ENCODE measurements at regions not wholly inside any gene's neighbourhood (a gene's known extent, or its start where the extent isn't known, plus 50 kb on each side); places are given as distances from the start of the nearest gene placed in this dataset.

- FAIRE-seq (no peak), DNase-seq (ENCODE audit: low read depth, low spot score) (no peak)
- Histone ChIP-seq H3K4me3 (replicated peaks in 1 of 3; ENCODE audit: insufficient read depth in 1 of 3, low read depth in 1 of 3, low read length in 3 of 3) (no peak overlapping the region), H3K9me1 (replicated peaks; ENCODE audit: control insufficient read depth, extremely low read depth, insufficient read depth, low read length) (no peaks in the 10 kb centered on the region), H3K4me2 (ENCODE audit: insufficient read depth, low read length) (no peak overlapping the region), H3K9me3 (replicated peaks; ENCODE audit: control insufficient read depth, insufficient read depth, low read length) (no peaks in the 10 kb centered on the region), H3K4me1 (ENCODE audit: control insufficient read depth, extremely low read depth, insufficient read depth, low read length) (no peaks in the 10 kb centered on the region), H3K27me3 (ENCODE audit: control insufficient read depth in 2 of 2, insufficient read depth in 2 of 2, low read length in 2 of 2) (no peaks in the 10 kb centered on the region), H3K9ac (replicated peaks; ENCODE audit: extremely low read depth, insufficient read depth, low read length) (no peak overlapping the region), H3K36me3 (ENCODE audit: control insufficient read depth in 2 of 2, extremely low read depth in 1 of 2, insufficient read depth in 2 of 2, low read length in 2 of 2) (no peaks in the 10 kb centered on the region), H3K27ac (ENCODE audit: insufficient read depth, low read depth, low read length) (no peak overlapping the region), H4K20me1 (replicated peaks; ENCODE audit: control insufficient read depth, extremely low read depth, insufficient read depth, low read length) (no peaks in the 10 kb centered on the region), H2AFZ (ENCODE audit: low read depth, low read length) (no peak overlapping the region), H3K79me2 (ENCODE audit: control insufficient read depth, insufficient read depth, low read length) (no peaks in the 10 kb centered on the region)
- ChIA-PET CTCF (interaction anchor here (4.2 to 5.7 kb wide), 2 partner anchors 355 to 781 kb away, joined by 31 to 139 read pairs; no protein-coding TSS in a partner anchor), POLR2A (no interaction called here)
- BruUV-seq (replicated peaks) = no TSS peak
- TF ChIP-seq MYC (IDR thresholded peaks at IDR 0.05; ENCODE audit: low read depth, low read length) (no peak), POLR2AphosphoS5 (IDR thresholded peaks at IDR 0.05; ENCODE audit: insufficient read depth, low read depth, low read length) (no peak), POLR2A (IDR thresholded peaks at IDR 0.05; ENCODE audit: low read depth, low read length) (no peak), FOS (IDR thresholded peaks at IDR 0.05; ENCODE audit: borderline replicate concordance, insufficient read depth, low read length) (no peak), EZH2 (IDR thresholded peaks at IDR 0.05; ENCODE audit: borderline replicate concordance, low read depth, low read length, severe bottlenecking) (no peak), CTCF (IDR thresholded peaks at IDR 0.05; ENCODE audit: extremely low read depth in 1 of 2, insufficient read depth in 1 of 2, low read depth in 1 of 2, low read length in 2 of 2) (no peak), JUN (IDR thresholded peaks at IDR 0.05; ENCODE audit: borderline replicate concordance, insufficient read depth, insufficient read length, low read depth) (no peak), GATA2 (IDR thresholded peaks at IDR 0.05; ENCODE audit: insufficient read depth, insufficient read length, low read depth, low read length) (no peak)
- TF ChIP-seq, protein P1, sequence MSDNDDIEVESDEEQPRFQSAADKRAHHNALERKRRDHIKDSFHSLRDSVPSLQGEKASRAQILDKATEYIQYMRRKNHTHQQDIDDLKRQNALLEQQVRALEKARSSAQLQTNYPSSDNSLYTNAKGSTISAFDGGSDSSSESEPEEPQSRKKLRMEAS (IDR thresholded peaks at IDR 0.05; ENCODE audit: insufficient read depth, insufficient read length) = no peak
- intact Hi-C loops (cut with micrococcal nuclease) (no loop called here), dilution Hi-C loops (cut with MboI; ENCODE audit: extremely low pct_ligation_motif_present, low sequenced_read_pairs) (no loop called here)
Observed at GRCh38 chr7:114862406-114862805, 59.5 kb upstream of the MDFIC start.

Data from endothelial cell of umbilical vein (primary cell).